DMS114 treated with DMSO at 0.1 percent for 48 hours (cell line): ENCODE measurements at regions not wholly inside any gene's neighbourhood (a gene's known extent, or its start where the extent isn't known, plus 50 kb on each side); places are given as distances from the start of the nearest gene placed in this dataset.

ENCODE experiments used
- DNase-seq: peaks from one replicate; lab custom pipeline; 2025; ENCODE audit not compliant: unreplicated experiment; lab: John Stamatoyannopoulos, UW

- DNase-seq = no peak
Observed at GRCh38 chr7:16065939-16066338, 355.4 kb downstream of the CRPPA start.

- DNase-seq = no peak
Observed at GRCh38 chr7:16063716-16064675, 357.3 kb downstream of the CRPPA start.

GRCh38 chr7:16063221-16063620 lies 358.1 kb downstream of the CRPPA start:
- DNase-seq = no peak

- DNase-seq = no peak
Observed at GRCh38 chr7:16062269-16062668, 359.1 kb downstream of the CRPPA start.

- no peak for DNase-seq
Observed at GRCh38 chr7:16061630-16062029, 359.7 kb downstream of the CRPPA start.

- no peak for DNase-seq
Observed at GRCh38 chr7:16061011-16061410, 360.3 kb downstream of the CRPPA start.

GRCh38 chr7:16060502-16060901 lies 360.8 kb downstream of the CRPPA start:
- DNase-seq = no peak

GRCh38 chr7:16055263-16055976 lies 365.9 kb downstream of the CRPPA start:
- no peak for DNase-seq

- DNase-seq = no peak
Observed at GRCh38 chr7:16051561-16052255, 365.2 kb upstream of the MEOX2 start.

GRCh38 chr7:16046041-16046440 lies 359.6 kb upstream of the MEOX2 start:
- DNase-seq = no peak

GRCh38 chr7:16045296-16045695 lies 358.8 kb upstream of the MEOX2 start:
- no peak for DNase-seq

- no peak for DNase-seq
Observed at GRCh38 chr7:16044645-16045044, 358.2 kb upstream of the MEOX2 start.

GRCh38 chr7:16040346-16040745 lies 353.9 kb upstream of the MEOX2 start:
- no peak for DNase-seq

GRCh38 chr7:16038906-16039305 lies 352.4 kb upstream of the MEOX2 start:
- no peak for DNase-seq

- no peak for DNase-seq
Observed at GRCh38 chr7:16035392-16035791, 348.9 kb upstream of the MEOX2 start.

- no peak for DNase-seq
Observed at GRCh38 chr7:16034866-16035265, 348.4 kb upstream of the MEOX2 start.

GRCh38 chr7:16034353-16034752 lies 347.9 kb upstream of the MEOX2 start:
- no peak for DNase-seq

- DNase-seq = no peak
Observed at GRCh38 chr7:16033233-16033632, 346.8 kb upstream of the MEOX2 start.

GRCh38 chr7:16028636-16029035 lies 342.2 kb upstream of the MEOX2 start:
- DNase-seq = no peak

- DNase-seq = no peak
Observed at GRCh38 chr7:16028103-16028502, 341.6 kb upstream of the MEOX2 start.

- DNase-seq = no peak
Observed at GRCh38 chr7:16027396-16027795, 340.9 kb upstream of the MEOX2 start.
